GM23338 (cell line): ENCODE measurements at regions not wholly inside any gene's neighbourhood (a gene's known extent, or its start where the extent isn't known, plus 50 kb on each side); places are given as distances from the start of the nearest gene placed in this dataset.
"Not testable (repeated sequence)": the region's sequence is repeated elsewhere in the genome, so short reads cannot be mapped to it uniquely, and the experiment has no call there.

Source experiments
- ATAC-seq: fragments of 200-7000 bp; cut with Tn5 transposase; 3 replicates; pipeline ENCODE4 v1.9.1; 2020
- DNase-seq: peaks from one replicate; pipeline ENCODE4 v3.0.0-alpha.2; 2015; ENCODE audit warnings: low spot score
- H2AFZ ChIP-seq: fragments of 200-600 bp; sonication (generic); 2 replicates; pipeline ENCODE4 v1.8.0; 2016; ENCODE audit warnings: antibody characterized with exemption, mild to moderate bottlenecking, moderate library complexity
- H3F3A ChIP-seq: fragments of 200-600 bp; sonication (generic); replicated peaks from 2 replicates; pipeline ENCODE4 v1.8.0; 2017; ENCODE audit warnings: antibody characterized with exemption, mixed run types, low read depth
- H3K27ac ChIP-seq: fragments of 200-600 bp; sonication (generic); 2 replicates; pipeline ENCODE4 v1.6.1; 2016; ENCODE audit warnings: low read depth
- H3K27me3 ChIP-seq: fragments of 200-600 bp; sonication (generic); 2 replicates; pipeline ENCODE4 v1.8.0; 2016; ENCODE audit warnings: mild to moderate bottlenecking, mixed run types, moderate library complexity; ENCODE audit not compliant: insufficient read depth
- H3K36me3 ChIP-seq: fragments of 200-600 bp; sonication (generic); 2 replicates; pipeline ENCODE4 v1.8.0; 2016; ENCODE audit warnings: mild to moderate bottlenecking; ENCODE audit not compliant: insufficient read depth
- H3K4me1 ChIP-seq: fragments of 200-600 bp; sonication (generic); 2 replicates; pipeline ENCODE4 v1.8.0; 2016; ENCODE audit warnings: mild to moderate bottlenecking, moderate library complexity; ENCODE audit not compliant: insufficient read depth
- H3K4me2 ChIP-seq: fragments of 200-600 bp; sonication (generic); 2 replicates; pipeline ENCODE4 v1.7.1; 2017; ENCODE audit warnings: mixed run types
- H3K4me3 ChIP-seq: fragments of 200-600 bp; sonication (generic); 2 replicates; pipeline ENCODE4 v1.6.1; 2016; ENCODE audit warnings: mixed run types
- H3K79me2 ChIP-seq: fragments of 200-600 bp; sonication (generic); replicated peaks from 2 replicates; pipeline ENCODE4 v1.8.0; 2017; ENCODE audit warnings: mild to moderate bottlenecking; ENCODE audit not compliant: insufficient read depth
- H3K9me2 ChIP-seq: fragments of 200-600 bp; sonication (generic); 2 replicates; pipeline ENCODE4 v1.8.0; 2017; ENCODE audit not compliant: insufficient read depth
- H4K20me1 ChIP-seq: fragments of 200-600 bp; sonication (generic); replicated peaks from 2 replicates; pipeline ENCODE4 v1.8.0; 2017; ENCODE audit warnings: mild to moderate bottlenecking; ENCODE audit not compliant: insufficient read depth
- H3K27ac Mint-ChIP-seq: 2 replicates; pipeline ENCODE4 v1.8.0; 2020; ENCODE audit warnings: inconsistent platforms, mild to moderate bottlenecking, moderate library complexity, mixed read lengths
- H3K27me3 Mint-ChIP-seq: 3 replicates; pipeline ENCODE4 v1.8.0; 2022; ENCODE audit warnings: low read depth, mild to moderate bottlenecking, moderate library complexity, mixed read lengths, inconsistent platforms; ENCODE audit not compliant: insufficient read depth, poor library complexity
- H3K36me3 Mint-ChIP-seq: 3 replicates; pipeline ENCODE4 v1.8.0; 2021; ENCODE audit warnings: low read depth, mild to moderate bottlenecking, inconsistent platforms, moderate library complexity, mixed read lengths
- H3K4me1 Mint-ChIP-seq: 3 replicates; pipeline ENCODE4 v1.8.0; 2020; ENCODE audit warnings: mild to moderate bottlenecking, inconsistent platforms, mixed read lengths
- H3K4me3 Mint-ChIP-seq: 3 replicates; pipeline ENCODE4 v1.8.0; 2021; ENCODE audit warnings: moderate library complexity, mild to moderate bottlenecking, inconsistent platforms, mixed read lengths
- H3K9me3 Mint-ChIP-seq: 3 replicates; pipeline ENCODE4 v1.8.0; 2020; ENCODE audit warnings: moderate library complexity, mild to moderate bottlenecking, inconsistent platforms, mixed read lengths
- CREB1 ChIP-seq: fragments of 250-450 bp; sonication (Bioruptor Pico); IDR thresholded peaks from 2 replicates; pipeline ENCODE4 v1.5.0; 2020; ENCODE audit warnings: low read depth, mild to moderate bottlenecking, moderate library complexity
- EZH2 ChIP-seq: fragments of 200-600 bp; sonication (generic); IDR thresholded peaks from one replicate; pipeline ENCODE4 v1.8.0; 2017; ENCODE audit warnings: antibody characterized with exemption, mild to moderate bottlenecking, low read depth; ENCODE audit not compliant: unreplicated experiment
- EZH2phosphoT487 ChIP-seq: fragments of 200-600 bp; sonication (generic); IDR thresholded peaks from one replicate; pipeline ENCODE4 v1.8.1; 2018; ENCODE audit warnings: antibody characterized with exemption; ENCODE audit not compliant: unreplicated experiment
- JUNB ChIP-seq: IDR thresholded peaks from one replicate; pipeline ENCODE4 v1.6.1; 2016; ENCODE audit warnings: antibody characterized with exemption; ENCODE audit not compliant: unreplicated experiment
- NANOG ChIP-seq: IDR thresholded peaks from 2 replicates; pipeline ENCODE4 v1.6.1; 2016; ENCODE audit warnings: antibody characterized with exemption, borderline replicate concordance
- POLR2AphosphoS5 ChIP-seq: IDR thresholded peaks from 2 replicates; pipeline ENCODE4 v1.6.1; 2016; ENCODE audit warnings: antibody characterized with exemption, low read depth
- REST ChIP-seq: IDR thresholded peaks from one replicate; pipeline ENCODE4 v1.6.1; 2018; ENCODE audit warnings: antibody characterized with exemption; ENCODE audit not compliant: unreplicated experiment
- STAT1 ChIP-seq: IDR thresholded peaks from one replicate; pipeline ENCODE4 v1.6.1; 2016; ENCODE audit warnings: antibody characterized with exemption; ENCODE audit not compliant: unreplicated experiment
- ZNF114 ChIP-seq: fragments of 250-450 bp; sonication (Bioruptor Pico); IDR thresholded peaks from 2 replicates; pipeline ENCODE4 v1.5.0; 2020; ENCODE audit warnings: mild to moderate bottlenecking, moderate library complexity
- ZNF331 ChIP-seq: fragments of 250-450 bp; sonication (Bioruptor Pico); IDR thresholded peaks from 2 replicates; pipeline ENCODE4 v1.5.0; 2020; ENCODE audit warnings: low read depth, mild to moderate bottlenecking, moderate library complexity
- TF ChIP-seq, protein P1 (sequence below): fragments of 250-450 bp; sonication (Bioruptor Pico); IDR thresholded peaks from 2 replicates; pipeline ENCODE4 v1.5.0; 2020; ENCODE audit warnings: mild to moderate bottlenecking, moderate library complexity
- TF ChIP-seq, protein P2 (sequence below), 2 experiments: fragments of 200-600 bp in 1 of 2; sonication (generic) in 1 of 2; conservative IDR thresholded peaks; 2 replicates each; pipeline versions ENCODE4 v1.5.1 to v1.6.1; 2016 to 2017; ENCODE audit warnings: antibody characterized with exemption in 2 of 2, low read depth in 2 of 2, mild to moderate bottlenecking in 2 of 2, moderate library complexity in 1 of 2

DNA sequence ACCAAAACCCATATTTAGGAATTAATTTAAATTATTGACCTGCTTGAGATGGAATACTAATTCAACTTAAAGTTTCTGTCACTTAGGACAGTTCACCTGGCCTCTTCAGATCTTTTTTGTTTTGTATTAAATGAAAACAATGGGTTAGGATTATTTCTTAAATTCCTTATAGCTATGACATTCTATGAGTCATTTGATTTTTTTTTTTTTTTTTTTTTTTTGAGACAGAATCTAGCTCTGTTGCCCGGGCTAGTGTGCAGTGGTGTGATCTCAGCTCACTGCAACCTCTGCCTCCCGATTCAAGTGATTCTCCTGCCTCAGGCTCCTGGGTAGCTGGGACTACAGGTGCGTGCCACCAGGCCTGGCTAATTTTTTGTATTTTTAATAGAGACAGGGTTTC is 431.6 kb downstream of the ISL1 start:
- not testable (repeated sequence) for H3K79me2 ChIP-seq, H3K9me3 Mint-ChIP-seq, H3K4me2 ChIP-seq, H3F3A ChIP-seq, H2AFZ ChIP-seq, H3K9me2 ChIP-seq, DNase-seq, ATAC-seq, H3K27ac Mint-ChIP-seq, H3K4me1 Mint-ChIP-seq, H3K27me3 Mint-ChIP-seq, H3K4me3 ChIP-seq, H3K4me1 ChIP-seq, H3K27me3 ChIP-seq, H3K4me3 Mint-ChIP-seq, H4K20me1 ChIP-seq, H3K27ac ChIP-seq, H3K36me3 Mint-ChIP-seq, H3K36me3 ChIP-seq

DNA sequence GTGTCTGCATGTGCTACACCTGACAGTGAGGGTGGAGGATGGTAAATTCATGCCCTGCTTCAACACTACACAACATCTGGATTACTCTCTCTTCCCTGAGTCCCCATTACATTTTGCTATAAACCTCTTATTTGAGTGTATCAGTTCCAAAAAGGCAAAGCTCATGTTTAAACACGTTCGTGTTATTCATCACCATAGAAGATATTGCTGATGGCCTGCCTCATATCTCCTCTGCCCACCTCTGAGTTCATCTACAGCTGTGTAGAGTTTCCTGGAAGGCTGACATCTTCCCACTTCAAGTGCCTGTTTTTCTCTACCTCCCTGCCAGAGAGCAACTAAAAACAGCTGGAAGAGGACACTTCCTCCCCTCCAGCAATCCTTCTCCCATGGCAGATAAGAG is 433.2 kb downstream of the ISL1 start:
- no peak overlapping the region for H3K27ac Mint-ChIP-seq
- no peak for ATAC-seq
- no peaks in the 10 kb centered on the region for H3K9me2 ChIP-seq
- no peak overlapping the region for H3K4me3 ChIP-seq
- H3K27ac ChIP-seq = no peak overlapping the region
- H3K4me1 Mint-ChIP-seq = peaks cover 4% of the 10 kb centered on the region
- no peaks in the 10 kb centered on the region for H3K27me3 Mint-ChIP-seq
- no peaks in the 10 kb centered on the region for H3K27me3 ChIP-seq
- no peak overlapping the region for H2AFZ ChIP-seq
- H4K20me1 ChIP-seq = no peaks in the 10 kb centered on the region
- no peak for DNase-seq
- peaks cover 9% of the 10 kb centered on the region for H3K4me1 ChIP-seq
- H3K4me2 ChIP-seq = no peak overlapping the region
- H3K9me3 Mint-ChIP-seq = no peaks in the 10 kb centered on the region; the same call in 2 of the 3 replicates
- H3K4me3 Mint-ChIP-seq = no peak overlapping the region
- H3F3A ChIP-seq = peaks cover 4% of the 10 kb centered on the region; the same call in 1 of the 2 replicates
- H3K36me3 Mint-ChIP-seq = no peaks in the 10 kb centered on the region; the same call in 2 of the 3 replicates
- H3K79me2 ChIP-seq = no peaks in the 10 kb centered on the region
- no peaks in the 10 kb centered on the region for H3K36me3 ChIP-seq
- TF ChIP-seq STAT1 (no peak), ZNF114 (no peak), EZH2phosphoT487 (no peak), POLR2AphosphoS5 (no peak), EZH2 (no peak), CREB1 (no peak), ZNF331 (CRISPR knock-in tag) (no peak), REST (no peak), JUNB (no peak), NANOG (no peak)
- TF ChIP-seq, protein P1, sequence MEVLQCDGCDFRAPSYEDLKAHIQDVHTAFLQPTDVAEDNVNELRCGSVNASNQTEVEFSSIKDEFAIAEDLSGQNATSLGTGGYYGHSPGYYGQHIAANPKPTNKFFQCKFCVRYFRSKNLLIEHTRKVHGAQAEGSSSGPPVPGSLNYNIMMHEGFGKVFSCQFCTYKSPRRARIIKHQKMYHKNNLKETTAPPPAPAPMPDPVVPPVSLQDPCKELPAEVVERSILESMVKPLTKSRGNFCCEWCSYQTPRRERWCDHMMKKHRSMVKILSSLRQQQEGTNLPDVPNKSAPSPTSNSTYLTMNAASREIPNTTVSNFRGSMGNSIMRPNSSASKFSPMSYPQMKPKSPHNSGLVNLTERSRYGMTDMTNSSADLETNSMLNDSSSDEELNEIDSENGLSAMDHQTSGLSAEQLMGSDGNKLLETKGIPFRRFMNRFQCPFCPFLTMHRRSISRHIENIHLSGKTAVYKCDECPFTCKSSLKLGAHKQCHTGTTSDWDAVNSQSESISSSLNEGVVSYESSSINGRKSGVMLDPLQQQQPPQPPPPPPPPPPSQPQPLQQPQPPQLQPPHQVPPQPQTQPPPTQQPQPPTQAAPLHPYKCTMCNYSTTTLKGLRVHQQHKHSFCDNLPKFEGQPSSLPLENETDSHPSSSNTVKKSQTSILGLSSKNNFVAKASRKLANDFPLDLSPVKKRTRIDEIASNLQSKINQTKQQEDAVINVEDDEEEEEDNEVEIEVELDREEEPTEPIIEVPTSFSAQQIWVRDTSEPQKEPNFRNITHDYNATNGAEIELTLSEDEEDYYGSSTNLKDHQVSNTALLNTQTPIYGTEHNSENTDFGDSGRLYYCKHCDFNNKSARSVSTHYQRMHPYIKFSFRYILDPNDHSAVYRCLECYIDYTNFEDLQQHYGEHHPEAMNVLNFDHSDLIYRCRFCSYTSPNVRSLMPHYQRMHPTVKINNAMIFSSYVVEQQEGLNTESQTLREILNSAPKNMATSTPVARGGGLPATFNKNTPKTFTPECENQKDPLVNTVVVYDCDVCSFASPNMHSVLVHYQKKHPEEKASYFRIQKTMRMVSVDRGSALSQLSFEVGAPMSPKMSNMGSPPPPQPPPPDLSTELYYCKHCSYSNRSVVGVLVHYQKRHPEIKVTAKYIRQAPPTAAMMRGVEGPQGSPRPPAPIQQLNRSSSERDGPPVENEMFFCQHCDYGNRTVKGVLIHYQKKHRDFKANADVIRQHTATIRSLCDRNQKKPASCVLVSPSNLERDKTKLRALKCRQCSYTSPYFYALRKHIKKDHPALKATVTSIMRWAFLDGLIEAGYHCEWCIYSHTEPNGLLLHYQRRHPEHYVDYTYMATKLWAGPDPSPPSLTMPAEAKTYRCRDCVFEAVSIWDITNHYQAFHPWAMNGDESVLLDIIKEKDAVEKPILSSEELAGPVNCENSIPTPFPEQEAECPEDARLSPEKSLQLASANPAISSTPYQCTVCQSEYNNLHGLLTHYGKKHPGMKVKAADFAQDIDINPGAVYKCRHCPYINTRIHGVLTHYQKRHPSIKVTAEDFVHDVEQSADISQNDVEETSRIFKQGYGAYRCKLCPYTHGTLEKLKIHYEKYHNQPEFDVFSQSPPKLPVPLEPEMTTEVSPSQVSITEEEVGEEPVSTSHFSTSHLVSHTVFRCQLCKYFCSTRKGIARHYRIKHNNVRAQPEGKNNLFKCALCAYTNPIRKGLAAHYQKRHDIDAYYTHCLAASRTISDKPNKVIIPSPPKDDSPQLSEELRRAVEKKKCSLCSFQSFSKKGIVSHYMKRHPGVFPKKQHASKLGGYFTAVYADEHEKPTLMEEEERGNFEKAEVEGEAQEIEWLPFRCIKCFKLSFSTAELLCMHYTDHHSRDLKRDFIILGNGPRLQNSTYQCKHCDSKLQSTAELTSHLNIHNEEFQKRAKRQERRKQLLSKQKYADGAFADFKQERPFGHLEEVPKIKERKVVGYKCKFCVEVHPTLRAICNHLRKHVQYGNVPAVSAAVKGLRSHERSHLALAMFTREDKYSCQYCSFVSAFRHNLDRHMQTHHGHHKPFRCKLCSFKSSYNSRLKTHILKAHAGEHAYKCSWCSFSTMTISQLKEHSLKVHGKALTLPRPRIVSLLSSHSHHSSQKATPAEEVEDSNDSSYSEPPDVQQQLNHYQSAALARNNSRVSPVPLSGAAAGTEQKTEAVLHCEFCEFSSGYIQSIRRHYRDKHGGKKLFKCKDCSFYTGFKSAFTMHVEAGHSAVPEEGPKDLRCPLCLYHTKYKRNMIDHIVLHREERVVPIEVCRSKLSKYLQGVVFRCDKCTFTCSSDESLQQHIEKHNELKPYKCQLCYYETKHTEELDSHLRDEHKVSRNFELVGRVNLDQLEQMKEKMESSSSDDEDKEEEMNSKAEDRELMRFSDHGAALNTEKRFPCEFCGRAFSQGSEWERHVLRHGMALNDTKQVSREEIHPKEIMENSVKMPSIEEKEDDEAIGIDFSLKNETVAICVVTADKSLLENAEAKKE = no peak
- TF ChIP-seq, protein P2, sequence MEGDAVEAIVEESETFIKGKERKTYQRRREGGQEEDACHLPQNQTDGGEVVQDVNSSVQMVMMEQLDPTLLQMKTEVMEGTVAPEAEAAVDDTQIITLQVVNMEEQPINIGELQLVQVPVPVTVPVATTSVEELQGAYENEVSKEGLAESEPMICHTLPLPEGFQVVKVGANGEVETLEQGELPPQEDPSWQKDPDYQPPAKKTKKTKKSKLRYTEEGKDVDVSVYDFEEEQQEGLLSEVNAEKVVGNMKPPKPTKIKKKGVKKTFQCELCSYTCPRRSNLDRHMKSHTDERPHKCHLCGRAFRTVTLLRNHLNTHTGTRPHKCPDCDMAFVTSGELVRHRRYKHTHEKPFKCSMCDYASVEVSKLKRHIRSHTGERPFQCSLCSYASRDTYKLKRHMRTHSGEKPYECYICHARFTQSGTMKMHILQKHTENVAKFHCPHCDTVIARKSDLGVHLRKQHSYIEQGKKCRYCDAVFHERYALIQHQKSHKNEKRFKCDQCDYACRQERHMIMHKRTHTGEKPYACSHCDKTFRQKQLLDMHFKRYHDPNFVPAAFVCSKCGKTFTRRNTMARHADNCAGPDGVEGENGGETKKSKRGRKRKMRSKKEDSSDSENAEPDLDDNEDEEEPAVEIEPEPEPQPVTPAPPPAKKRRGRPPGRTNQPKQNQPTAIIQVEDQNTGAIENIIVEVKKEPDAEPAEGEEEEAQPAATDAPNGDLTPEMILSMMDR (conservative IDR thresholded peaks at IDR 0.05; ENCODE audit: low read depth in 2 of 2) = no peak
